ENCODE measurements at regions not wholly inside any gene's neighbourhood (a gene's known extent, or its start where the extent isn't known, plus 50 kb on each side); places are given as distances from the start of the nearest gene placed in this dataset.

DNA sequence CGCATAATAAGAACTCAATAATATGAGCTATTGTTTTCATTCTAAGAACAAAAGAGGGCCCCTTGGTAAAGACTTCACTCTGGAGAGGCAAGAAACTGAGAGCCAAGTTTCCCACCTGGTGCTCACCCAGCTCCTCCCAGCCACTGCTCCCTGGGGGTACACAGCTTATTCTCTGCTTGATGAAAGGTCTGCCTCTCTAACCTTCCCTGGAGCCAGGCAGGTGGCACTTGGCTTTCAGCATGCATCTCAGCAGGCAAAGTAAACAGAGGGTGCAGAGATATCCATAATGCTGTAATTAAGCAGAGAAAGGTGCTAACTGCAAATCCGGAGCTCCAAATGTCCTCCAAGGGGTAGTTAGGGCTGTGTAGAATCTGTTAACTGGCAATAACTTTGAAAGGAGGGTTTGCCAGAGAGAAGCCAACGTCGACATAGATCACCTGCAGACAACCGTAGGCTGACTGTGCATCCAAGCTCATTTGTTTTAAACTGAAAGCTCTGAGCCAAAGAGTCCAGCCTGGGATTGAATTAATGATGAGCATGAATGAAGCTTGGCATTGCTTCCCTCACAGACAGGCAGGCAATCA is 159.6 kb upstream of the PROK2 start (continued):
- TF ChIP-seq FOXS1 (CRISPR knock-in tag; IDR thresholded peaks at IDR 0.05), result no peak
- TF ChIP-seq, protein P1, sequence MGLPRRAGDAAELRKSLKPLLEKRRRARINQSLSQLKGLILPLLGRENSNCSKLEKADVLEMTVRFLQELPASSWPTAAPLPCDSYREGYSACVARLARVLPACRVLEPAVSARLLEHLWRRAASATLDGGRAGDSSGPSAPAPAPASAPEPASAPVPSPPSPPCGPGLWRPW (IDR thresholded peaks at IDR 0.05), result no peak
- TF ChIP-seq NPAS2 (CRISPR knock-in tag; IDR thresholded peaks at IDR 0.05; ENCODE audit: borderline replicate concordance), result no peak
- no peak for TF ChIP-seq RFX5 (IDR thresholded peaks at IDR 0.05)
- TF ChIP-seq KDM5A (IDR thresholded peaks at IDR 0.05), result no peak
- no peak for TF ChIP-seq ELK1 (IDR thresholded peaks at IDR 0.05; ENCODE audit: low read depth, low read length)

GRCh38 chr3:71942432-71943187 is 157.7 kb upstream of the PROK2 start:
- ATAC-seq (no peak), FAIRE-seq (no peak), DNase-seq (ENCODE audit: low read depth in 1 of 2, low spot score in 1 of 2) (no peak)
- no peak overlapping the region for H3K4me2 ChIP-seq
- H3K9me3 ChIP-seq, result 0 out of 3 replicates have a peak, but pooled peaks cover 4% of the 10 kb centered on the region
- 53% methylated on average over 9 of the region's 9 CpGs for WGBS (ENCODE audit: missing lambda C conversion rate)
- CTCF ChIA-PET, result interaction anchor here (2.1 to 4.1 kb wide), 3 partner anchors 12 to 879 kb away, joined by 9 to 19 read pairs (median 11); no protein-coding TSS in a partner anchor
- TF ChIP-seq CTCF (IDR thresholded peaks at IDR 0.05) (no peak), ZNF302 (CRISPR knock-in tag; IDR thresholded peaks at IDR 0.05) (no peak), ATOH8 (CRISPR knock-in tag; IDR thresholded peaks at IDR 0.05; ENCODE audit: low read depth) (no peak), EHF (CRISPR knock-in tag; IDR thresholded peaks at IDR 0.05) (no peak), RCOR1 (IDR thresholded peaks at IDR 0.05; ENCODE audit: low read depth, low read length) (no peak), CBX2 (IDR thresholded peaks at IDR 0.05; ENCODE audit: borderline replicate concordance, low read depth) (no peak), SMC3 (IDR thresholded peaks at IDR 0.05) (no peak), NFE2L2 (conservative IDR thresholded peaks at IDR 0.05; ENCODE audit: low read length) (no peak), TFCP2L1 (CRISPR knock-in tag; IDR thresholded peaks at IDR 0.05) (no peak), RAD21 (conservative IDR thresholded peaks at IDR 0.05 in 1 of 2, IDR thresholded peaks at IDR 0.05 in 1 of 2) (no peak), NR3C1 (IDR thresholded peaks at IDR 0.05) (no peak), ZFP36 (IDR thresholded peaks at IDR 0.05; ENCODE audit: borderline replicate concordance, partially characterized antibody) (no peak), KDM5A (IDR thresholded peaks at IDR 0.05) (no peak), POLR2AphosphoS2 (conservative IDR thresholded peaks at IDR 0.05; ENCODE audit: low read length) (no peak), SREBF2 (IDR thresholded peaks at IDR 0.05) (no peak), HOXB13 (CRISPR knock-in tag; IDR thresholded peaks at IDR 0.05; ENCODE audit: low read depth) (no peak), PHF8 (IDR thresholded peaks at IDR 0.05; ENCODE audit: borderline replicate concordance, low read depth) (no peak), JUN (IDR thresholded peaks at IDR 0.05) (no peak)
- TF ChIP-seq, protein P2, sequence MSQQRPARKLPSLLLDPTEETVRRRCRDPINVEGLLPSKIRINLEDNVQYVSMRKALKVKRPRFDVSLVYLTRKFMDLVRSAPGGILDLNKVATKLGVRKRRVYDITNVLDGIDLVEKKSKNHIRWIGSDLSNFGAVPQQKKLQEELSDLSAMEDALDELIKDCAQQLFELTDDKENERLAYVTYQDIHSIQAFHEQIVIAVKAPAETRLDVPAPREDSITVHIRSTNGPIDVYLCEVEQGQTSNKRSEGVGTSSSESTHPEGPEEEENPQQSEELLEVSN (IDR thresholded peaks at IDR 0.05; ENCODE audit: borderline replicate concordance, low read depth), result no peak
- TF ChIP-seq, protein P3, sequence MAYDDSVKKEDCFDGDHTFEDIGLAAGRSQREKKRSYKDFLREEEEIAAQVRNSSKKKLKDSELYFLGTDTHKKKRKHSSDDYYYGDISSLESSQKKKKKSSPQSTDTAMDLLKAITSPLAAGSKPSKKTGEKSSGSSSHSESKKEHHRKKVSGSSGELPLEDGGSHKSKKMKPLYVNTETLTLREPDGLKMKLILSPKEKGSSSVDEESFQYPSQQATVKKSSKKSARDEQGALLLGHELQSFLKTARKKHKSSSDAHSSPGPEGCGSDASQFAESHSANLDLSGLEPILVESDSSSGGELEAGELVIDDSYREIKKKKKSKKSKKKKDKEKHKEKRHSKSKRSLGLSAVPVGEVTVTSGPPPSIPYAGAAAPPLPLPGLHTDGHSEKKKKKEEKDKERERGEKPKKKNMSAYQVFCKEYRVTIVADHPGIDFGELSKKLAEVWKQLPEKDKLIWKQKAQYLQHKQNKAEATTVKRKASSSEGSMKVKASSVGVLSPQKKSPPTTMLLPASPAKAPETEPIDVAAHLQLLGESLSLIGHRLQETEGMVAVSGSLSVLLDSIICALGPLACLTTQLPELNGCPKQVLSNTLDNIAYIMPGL (CRISPR knock-in tag; IDR thresholded peaks at IDR 0.05; ENCODE audit: borderline replicate concordance), result no peak
- POLR2A ChIA-PET, result interaction anchor here (0.7 kb wide), 1 partner anchor 31 kb away, joined by 4 read pairs; no protein-coding TSS in a partner anchor
- H3K4me3 ChIP-seq, result no peak overlapping the region
- H3K27ac ChIP-seq, result no peak overlapping the region
- H3K4me1 ChIP-seq, result no peaks in the 10 kb centered on the region
